Panc1 (cell line): ENCODE measurements at regions not wholly inside any gene's neighbourhood (a gene's known extent, or its start where the extent isn't known, plus 50 kb on each side); places are given as distances from the start of the nearest gene placed in this dataset.

Source experiments
- ATAC-seq: fragments of 200-7000 bp; cut with Tn5 transposase; 2 replicates; pipeline ENCODE4 v1.9.1; 2020; ENCODE audit warnings: mild to moderate bottlenecking, moderate library complexity
- BruUV-seq: library from RNA; stranded (reverse); fragments of 400-500 nt; replicated peaks from 2 replicates; lab custom pipeline; 2021; lab: Mats Ljungman, UMichigan
- CTCF ChIA-PET: fragments of 300-600 bp; sonication (Branson Sonifier 250); formaldehyde crosslinking; loops from one replicate; lab custom pipeline; 2022; ENCODE audit warnings: antibody characterized with exemption; lab: Charles Lee
- POLR2A ChIA-PET: fragments of 300-600 bp; sonication (Branson Sonifier 250); formaldehyde crosslinking; loops from one replicate; lab custom pipeline; 2022; ENCODE audit warnings: antibody characterized with exemption; lab: Charles Lee
- DNase-seq: peaks from one replicate; pipeline ENCODE4 v3.0.0-alpha.2; 2010; ENCODE audit warnings: low read depth, low spot score
- H3K27ac ChIP-seq: 2 replicates; pipeline ENCODE4 v1.5.1; 2011; ENCODE audit warnings: mild to moderate bottlenecking, low read length, inconsistent platforms
- H3K27me3 ChIP-seq: fragments of 200-500 bp; sonication (Bioruptor generic); 2 replicates; pipeline ENCODE4 v1.6.0; 2014; ENCODE audit warnings: low read length, inconsistent platforms; ENCODE audit not compliant: control insufficient read depth, insufficient read depth
- H3K36me3 ChIP-seq: fragments of 200-500 bp; sonication (Bioruptor generic); 2 replicates; pipeline ENCODE4 v1.5.1; 2014; ENCODE audit warnings: inconsistent platforms, mild to moderate bottlenecking, low read length, moderate library complexity; ENCODE audit not compliant: control insufficient read depth, insufficient read depth
- H3K4me1 ChIP-seq: 2 replicates; pipeline ENCODE4 v1.5.1; 2011; ENCODE audit warnings: inconsistent platforms, mild to moderate bottlenecking, low read length, moderate library complexity; ENCODE audit not compliant: control insufficient read depth, insufficient read depth
- H3K4me3 ChIP-seq, 2 experiments: 2 replicates each; pipeline ENCODE4 v1.5.1; 2011 to 2012; ENCODE audit warnings: low read depth in 2 of 2, low read length in 2 of 2, mild to moderate bottlenecking in 2 of 2, inconsistent platforms in 1 of 2, moderate library complexity in 1 of 2
- H3K9me3 ChIP-seq: fragments of 200-500 bp; sonication (Bioruptor generic); 2 replicates; pipeline ENCODE4 v1.5.1; 2014; ENCODE audit warnings: low read depth, mild to moderate bottlenecking, inconsistent platforms, low read length, moderate library complexity; ENCODE audit not compliant: control insufficient read depth, insufficient read depth
- POLR2AphosphoS5 ChIP-seq: IDR thresholded peaks from 2 replicates; pipeline ENCODE4 v1.6.1; 2012; ENCODE audit warnings: mild to moderate bottlenecking, low read depth, low read length, moderate library complexity
- SIN3A ChIP-seq: IDR thresholded peaks from 2 replicates; pipeline ENCODE4 v1.6.1; 2012; ENCODE audit warnings: low read depth, mild to moderate bottlenecking, low read length, moderate library complexity, borderline replicate concordance; ENCODE audit not compliant: insufficient read depth
- TCF7L2 ChIP-seq: IDR thresholded peaks from 2 replicates; pipeline ENCODE4 v1.6.1; 2011; ENCODE audit warnings: mild to moderate bottlenecking, low read depth, low read length, inconsistent platforms
- in situ Hi-C: cut with HindIII; loops from 2 replicates; pipeline ENCODE4 v1.10.0; 2016; ENCODE audit warnings: low sequenced_read_pairs, low pct_unique_long_range_greater_than_20kb
- intact Hi-C: fragments of 100-400 bp; cut with micrococcal nuclease; formaldehyde crosslinking; loops from one replicate; pipeline ENCODE4 v1.10.0; 2022; ENCODE audit not compliant: unreplicated experiment
- TF ChIP-seq, protein P1 (sequence below): fragments of 450-650 bp; IDR thresholded peaks from 2 replicates; pipeline ENCODE4 v1.5.1; 2017; ENCODE audit warnings: mild to moderate bottlenecking
- TF ChIP-seq, protein P2 (sequence below), 2 experiments: IDR thresholded peaks; 2 replicates each; pipeline ENCODE4 v1.6.1; 2011 to 2012; ENCODE audit warnings: low read depth in 2 of 2, control low read depth in 1 of 2, low read length in 1 of 2, mild to moderate bottlenecking in 1 of 2, moderate library complexity in 1 of 2; ENCODE audit not compliant: insufficient read depth in 1 of 2

DNA sequence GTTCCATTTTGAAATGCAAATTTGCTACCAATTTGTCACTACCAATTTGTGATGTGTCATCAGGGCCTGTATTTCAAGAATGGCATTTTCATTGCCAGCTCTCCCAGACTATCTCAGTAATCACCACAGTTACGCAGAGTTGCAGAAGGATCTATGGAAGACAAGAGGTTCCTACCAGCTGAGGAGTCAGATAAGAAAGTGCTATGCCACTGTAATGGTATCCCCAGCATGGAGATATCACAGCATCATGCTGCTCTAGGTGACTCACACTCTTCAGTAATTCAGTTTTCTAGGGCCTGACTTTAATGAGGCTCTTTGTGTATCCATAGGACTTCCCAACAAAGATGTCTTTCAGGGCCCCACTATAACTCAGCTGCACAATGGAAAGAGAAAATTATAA, 490.3 kb downstream of the ARHGEF28 start:
- no peak overlapping the region for H3K4me3 ChIP-seq
- in situ Hi-C loops (no loop called here), intact Hi-C loops (no loop called here)
- H3K36me3 ChIP-seq = no peaks in the 10 kb centered on the region
- no peak overlapping the region for H3K27ac ChIP-seq
- POLR2A ChIA-PET = no interaction called here
- BruUV-seq = no TSS peak
- H3K9me3 ChIP-seq = no peaks in the 10 kb centered on the region
- TF ChIP-seq, protein P1, sequence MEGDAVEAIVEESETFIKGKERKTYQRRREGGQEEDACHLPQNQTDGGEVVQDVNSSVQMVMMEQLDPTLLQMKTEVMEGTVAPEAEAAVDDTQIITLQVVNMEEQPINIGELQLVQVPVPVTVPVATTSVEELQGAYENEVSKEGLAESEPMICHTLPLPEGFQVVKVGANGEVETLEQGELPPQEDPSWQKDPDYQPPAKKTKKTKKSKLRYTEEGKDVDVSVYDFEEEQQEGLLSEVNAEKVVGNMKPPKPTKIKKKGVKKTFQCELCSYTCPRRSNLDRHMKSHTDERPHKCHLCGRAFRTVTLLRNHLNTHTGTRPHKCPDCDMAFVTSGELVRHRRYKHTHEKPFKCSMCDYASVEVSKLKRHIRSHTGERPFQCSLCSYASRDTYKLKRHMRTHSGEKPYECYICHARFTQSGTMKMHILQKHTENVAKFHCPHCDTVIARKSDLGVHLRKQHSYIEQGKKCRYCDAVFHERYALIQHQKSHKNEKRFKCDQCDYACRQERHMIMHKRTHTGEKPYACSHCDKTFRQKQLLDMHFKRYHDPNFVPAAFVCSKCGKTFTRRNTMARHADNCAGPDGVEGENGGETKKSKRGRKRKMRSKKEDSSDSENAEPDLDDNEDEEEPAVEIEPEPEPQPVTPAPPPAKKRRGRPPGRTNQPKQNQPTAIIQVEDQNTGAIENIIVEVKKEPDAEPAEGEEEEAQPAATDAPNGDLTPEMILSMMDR = no peak
- TF ChIP-seq SIN3A (no peak), TCF7L2 (no peak), POLR2AphosphoS5 (no peak)
- TF ChIP-seq, protein P2, sequence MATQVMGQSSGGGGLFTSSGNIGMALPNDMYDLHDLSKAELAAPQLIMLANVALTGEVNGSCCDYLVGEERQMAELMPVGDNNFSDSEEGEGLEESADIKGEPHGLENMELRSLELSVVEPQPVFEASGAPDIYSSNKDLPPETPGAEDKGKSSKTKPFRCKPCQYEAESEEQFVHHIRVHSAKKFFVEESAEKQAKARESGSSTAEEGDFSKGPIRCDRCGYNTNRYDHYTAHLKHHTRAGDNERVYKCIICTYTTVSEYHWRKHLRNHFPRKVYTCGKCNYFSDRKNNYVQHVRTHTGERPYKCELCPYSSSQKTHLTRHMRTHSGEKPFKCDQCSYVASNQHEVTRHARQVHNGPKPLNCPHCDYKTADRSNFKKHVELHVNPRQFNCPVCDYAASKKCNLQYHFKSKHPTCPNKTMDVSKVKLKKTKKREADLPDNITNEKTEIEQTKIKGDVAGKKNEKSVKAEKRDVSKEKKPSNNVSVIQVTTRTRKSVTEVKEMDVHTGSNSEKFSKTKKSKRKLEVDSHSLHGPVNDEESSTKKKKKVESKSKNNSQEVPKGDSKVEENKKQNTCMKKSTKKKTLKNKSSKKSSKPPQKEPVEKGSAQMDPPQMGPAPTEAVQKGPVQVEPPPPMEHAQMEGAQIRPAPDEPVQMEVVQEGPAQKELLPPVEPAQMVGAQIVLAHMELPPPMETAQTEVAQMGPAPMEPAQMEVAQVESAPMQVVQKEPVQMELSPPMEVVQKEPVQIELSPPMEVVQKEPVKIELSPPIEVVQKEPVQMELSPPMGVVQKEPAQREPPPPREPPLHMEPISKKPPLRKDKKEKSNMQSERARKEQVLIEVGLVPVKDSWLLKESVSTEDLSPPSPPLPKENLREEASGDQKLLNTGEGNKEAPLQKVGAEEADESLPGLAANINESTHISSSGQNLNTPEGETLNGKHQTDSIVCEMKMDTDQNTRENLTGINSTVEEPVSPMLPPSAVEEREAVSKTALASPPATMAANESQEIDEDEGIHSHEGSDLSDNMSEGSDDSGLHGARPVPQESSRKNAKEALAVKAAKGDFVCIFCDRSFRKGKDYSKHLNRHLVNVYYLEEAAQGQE (IDR thresholded peaks at IDR 0.05; ENCODE audit: insufficient read depth in 1 of 2, low read depth in 2 of 2, low read length in 1 of 2) = no peak
- CTCF ChIA-PET = no interaction called here
- peaks cover 2% of the 10 kb centered on the region; the same call in 1 of the 2 replicates for H3K4me1 ChIP-seq
- peaks cover 2% of the 10 kb centered on the region; the same call in 1 of the 2 replicates for H3K27me3 ChIP-seq
- ATAC-seq (no peak), DNase-seq (no peak)

DNA sequence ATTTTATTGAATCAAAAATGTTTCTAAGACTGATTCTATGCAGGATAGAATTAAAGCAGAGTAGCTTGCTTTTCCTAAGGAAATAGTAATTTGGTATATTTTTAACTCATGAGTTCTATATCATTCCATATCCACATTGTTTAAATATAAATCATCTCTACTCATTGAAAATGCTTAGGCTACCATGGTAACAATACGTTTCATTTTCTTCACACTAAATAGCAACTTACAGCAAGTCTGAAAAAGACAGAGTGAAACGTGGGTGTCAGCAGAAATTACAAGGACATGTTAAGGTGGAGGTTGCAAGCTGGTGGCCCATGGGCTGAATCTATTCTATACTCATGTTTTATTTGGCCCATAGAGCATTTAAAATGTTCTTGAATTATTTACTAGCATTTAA, 487.9 kb downstream of the ARHGEF28 start:
- ChIA-PET CTCF (interaction anchor here (0.6 kb wide), 1 partner anchor 1057 kb away, joined by 3 read pairs; no protein-coding TSS in a partner anchor), POLR2A (interaction anchor here (0.7 kb wide), 1 partner anchor 58 kb away, joined by 6 read pairs; no protein-coding TSS in a partner anchor)
- Histone ChIP-seq H3K27ac (no peak overlapping the region), H3K27me3 (no peaks in the 10 kb centered on the region; the same call in 1 of the 2 replicates), H3K4me1 (peaks cover 2% of the 10 kb centered on the region; the same call in 1 of the 2 replicates), H3K36me3 (no peaks in the 10 kb centered on the region), H3K9me3 (no peaks in the 10 kb centered on the region), H3K4me3 (no peak overlapping the region)
- BruUV-seq = no TSS peak
- TF ChIP-seq TCF7L2 (no peak), SIN3A (no peak)
- intact Hi-C loops = no loop called here
- in situ Hi-C loops = no loop called here
- ATAC-seq (no peak), DNase-seq (no peak)

DNA sequence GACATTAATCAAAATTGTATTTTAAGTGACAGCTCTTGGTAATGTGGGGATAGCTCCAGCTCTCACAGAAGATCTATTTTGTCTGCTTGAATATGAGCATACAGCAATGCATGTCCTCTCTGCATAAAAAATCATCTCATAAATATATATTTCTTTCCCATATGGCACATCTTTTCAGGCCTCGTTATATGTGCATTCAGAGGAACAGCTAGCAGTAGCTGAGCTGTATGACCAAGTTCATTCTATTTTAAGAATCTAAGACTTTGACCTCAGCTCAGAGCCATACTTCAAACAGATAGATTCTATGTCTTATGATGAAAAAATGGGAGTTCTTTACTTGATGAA, 487.2 kb downstream of the ARHGEF28 start:
- no peaks in the 10 kb centered on the region; the same call in 1 of the 2 replicates for H3K27me3 ChIP-seq
- TF ChIP-seq, protein P1 = no peak
- TF ChIP-seq TCF7L2 = no peak
- no peak for TF ChIP-seq SIN3A
- TF ChIP-seq, protein P2 (IDR thresholded peaks at IDR 0.05; ENCODE audit: insufficient read depth in 1 of 2, low read depth in 2 of 2, low read length in 1 of 2) = no peak
- TF ChIP-seq POLR2AphosphoS5 = no peak
- CTCF ChIA-PET = no interaction called here
- H3K9me3 ChIP-seq = no peaks in the 10 kb centered on the region
- intact Hi-C loops (no loop called here), in situ Hi-C loops (no loop called here)
- POLR2A ChIA-PET = interaction anchor here (0.7 kb wide), 1 partner anchor 57 kb away, joined by 6 read pairs; no protein-coding TSS in a partner anchor
- peaks cover 2% of the 10 kb centered on the region; the same call in 1 of the 2 replicates for H3K4me1 ChIP-seq
- ATAC-seq (no peak), DNase-seq (no peak)
- no TSS peak for BruUV-seq
- no peaks in the 10 kb centered on the region for H3K36me3 ChIP-seq
- H3K4me3 ChIP-seq = no peak overlapping the region
- H3K27ac ChIP-seq = no peak overlapping the region
